H1 (cell line): ENCODE measurements at regions not wholly inside any gene's neighbourhood (a gene's known extent, or its start where the extent isn't known, plus 50 kb on each side); places are given as distances from the start of the nearest gene placed in this dataset.

Source experiments
- EZH2 ChIP-seq: fragments of 200-600 bp; sonication (generic); IDR thresholded peaks from 2 replicates; pipeline ENCODE4 v1.7.1; 2012; ENCODE audit warnings: low read depth, mild to moderate bottlenecking, moderate library complexity, low read length, inconsistent platforms; ENCODE audit not compliant: severe bottlenecking
- TF ChIP-seq, protein P1 (sequence below), 3 experiments: IDR thresholded peaks; 1 replicate in 2 of 3; 2 replicates in 1 of 3; pipeline versions ENCODE4 v1.5.1 to v1.6.1; 2011; ENCODE audit warnings: low read length in 3 of 3, mild to moderate bottlenecking in 3 of 3, inconsistent platforms in 2 of 3, low read depth in 1 of 3, moderate library complexity in 1 of 3; ENCODE audit not compliant: insufficient read depth in 1 of 3; ENCODE audit errors: control extremely low read depth in 1 of 3

DNA sequence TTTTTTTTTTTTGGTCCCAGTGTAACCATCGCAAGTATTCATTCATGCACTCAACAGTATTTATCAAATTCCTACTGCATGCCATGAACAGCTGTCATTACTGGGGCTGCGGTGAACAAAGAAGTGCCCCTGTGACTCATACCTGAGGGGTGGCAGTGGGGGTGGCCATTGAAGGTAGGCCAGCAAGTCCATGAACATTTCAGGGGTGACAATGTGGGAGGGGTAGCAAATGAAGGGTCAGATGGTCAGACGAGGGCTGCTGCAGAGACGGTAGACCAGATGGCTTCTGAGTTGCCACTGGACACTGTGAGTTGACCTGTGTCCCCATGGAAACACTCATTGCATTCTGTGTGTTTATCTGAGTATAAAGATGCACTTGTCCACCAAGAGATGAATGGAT lies 92.5 kb upstream of the PITRM1 start:
- TF ChIP-seq, protein P1, sequence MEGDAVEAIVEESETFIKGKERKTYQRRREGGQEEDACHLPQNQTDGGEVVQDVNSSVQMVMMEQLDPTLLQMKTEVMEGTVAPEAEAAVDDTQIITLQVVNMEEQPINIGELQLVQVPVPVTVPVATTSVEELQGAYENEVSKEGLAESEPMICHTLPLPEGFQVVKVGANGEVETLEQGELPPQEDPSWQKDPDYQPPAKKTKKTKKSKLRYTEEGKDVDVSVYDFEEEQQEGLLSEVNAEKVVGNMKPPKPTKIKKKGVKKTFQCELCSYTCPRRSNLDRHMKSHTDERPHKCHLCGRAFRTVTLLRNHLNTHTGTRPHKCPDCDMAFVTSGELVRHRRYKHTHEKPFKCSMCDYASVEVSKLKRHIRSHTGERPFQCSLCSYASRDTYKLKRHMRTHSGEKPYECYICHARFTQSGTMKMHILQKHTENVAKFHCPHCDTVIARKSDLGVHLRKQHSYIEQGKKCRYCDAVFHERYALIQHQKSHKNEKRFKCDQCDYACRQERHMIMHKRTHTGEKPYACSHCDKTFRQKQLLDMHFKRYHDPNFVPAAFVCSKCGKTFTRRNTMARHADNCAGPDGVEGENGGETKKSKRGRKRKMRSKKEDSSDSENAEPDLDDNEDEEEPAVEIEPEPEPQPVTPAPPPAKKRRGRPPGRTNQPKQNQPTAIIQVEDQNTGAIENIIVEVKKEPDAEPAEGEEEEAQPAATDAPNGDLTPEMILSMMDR (IDR thresholded peaks at IDR 0.05; ENCODE audit: control extremely low read depth in 1 of 3, insufficient read depth in 1 of 3, low read depth in 1 of 3, low read length in 3 of 3) = no peak
- no peak for TF ChIP-seq EZH2
